ENCODE measurements at regions not wholly inside any gene's neighbourhood (a gene's known extent, or its start where the extent isn't known, plus 50 kb on each side); places are given as distances from the start of the nearest gene placed in this dataset.

DNA sequence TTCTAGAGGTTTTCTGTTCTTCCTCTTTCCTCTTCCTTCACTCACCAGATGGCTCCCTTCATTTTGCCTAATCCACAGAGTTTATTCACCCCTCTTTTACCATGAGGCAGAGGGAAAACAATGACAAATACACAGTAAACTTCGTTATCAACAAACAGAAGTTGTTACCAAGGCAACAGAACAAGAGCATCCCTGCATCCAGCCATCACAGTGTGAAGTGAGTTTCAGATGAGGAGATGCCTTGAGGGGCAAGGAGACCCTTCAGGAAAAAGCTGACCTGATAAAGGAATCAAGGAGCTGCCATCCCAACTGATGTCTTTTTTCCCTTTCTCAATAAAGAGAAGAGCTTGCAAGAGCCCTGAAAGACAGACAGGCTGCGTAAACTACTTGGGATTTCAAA is 195.3 kb downstream of the BRINP2 start:
- Histone ChIP-seq H3K9me3 (replicated peaks) (no peaks in the 10 kb centered on the region), H3K4me1 (replicated peaks) (no peaks in the 10 kb centered on the region), H3K4me3 (no peak overlapping the region), H3K27ac (no peak overlapping the region), H3K36me3 (no peaks in the 10 kb centered on the region), H3K27me3 (replicated peaks) (no peaks in the 10 kb centered on the region)
- no peak for DNase-seq (ENCODE audit: low read depth in 1 of 2, low spot score in 2 of 2)

DNA sequence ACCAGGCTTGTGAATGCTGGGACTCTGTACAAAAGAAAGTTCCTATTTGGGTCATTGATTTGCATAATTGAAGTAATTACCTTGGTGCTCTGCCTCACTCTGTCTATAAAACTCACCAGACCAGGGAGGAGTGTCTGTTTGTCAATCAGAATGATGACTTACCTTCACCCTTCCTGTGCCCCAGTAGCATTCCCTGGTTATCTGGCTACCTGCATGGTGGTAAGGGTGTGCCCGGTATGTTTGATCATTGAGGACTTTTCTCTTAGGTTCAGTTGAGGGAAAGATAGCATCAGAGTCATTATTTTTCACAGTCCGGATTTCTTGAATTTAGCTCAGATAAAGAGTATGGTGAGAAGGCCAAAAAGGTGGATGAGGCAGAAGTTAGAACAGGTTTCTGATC is 190.0 kb downstream of the BRINP2 start:
- Histone ChIP-seq H3K27me3 (replicated peaks) (peaks cover 9% of the 10 kb centered on the region; the same call in 1 of the 2 replicates), H3K36me3 (no peaks in the 10 kb centered on the region), H3K9me3 (replicated peaks) (no peaks in the 10 kb centered on the region), H3K4me1 (replicated peaks) (no peaks in the 10 kb centered on the region), H3K4me3 (no peak overlapping the region), H3K27ac (no peak overlapping the region)
- DNase-seq (ENCODE audit: low read depth in 1 of 2, low spot score in 2 of 2): no peak

DNA sequence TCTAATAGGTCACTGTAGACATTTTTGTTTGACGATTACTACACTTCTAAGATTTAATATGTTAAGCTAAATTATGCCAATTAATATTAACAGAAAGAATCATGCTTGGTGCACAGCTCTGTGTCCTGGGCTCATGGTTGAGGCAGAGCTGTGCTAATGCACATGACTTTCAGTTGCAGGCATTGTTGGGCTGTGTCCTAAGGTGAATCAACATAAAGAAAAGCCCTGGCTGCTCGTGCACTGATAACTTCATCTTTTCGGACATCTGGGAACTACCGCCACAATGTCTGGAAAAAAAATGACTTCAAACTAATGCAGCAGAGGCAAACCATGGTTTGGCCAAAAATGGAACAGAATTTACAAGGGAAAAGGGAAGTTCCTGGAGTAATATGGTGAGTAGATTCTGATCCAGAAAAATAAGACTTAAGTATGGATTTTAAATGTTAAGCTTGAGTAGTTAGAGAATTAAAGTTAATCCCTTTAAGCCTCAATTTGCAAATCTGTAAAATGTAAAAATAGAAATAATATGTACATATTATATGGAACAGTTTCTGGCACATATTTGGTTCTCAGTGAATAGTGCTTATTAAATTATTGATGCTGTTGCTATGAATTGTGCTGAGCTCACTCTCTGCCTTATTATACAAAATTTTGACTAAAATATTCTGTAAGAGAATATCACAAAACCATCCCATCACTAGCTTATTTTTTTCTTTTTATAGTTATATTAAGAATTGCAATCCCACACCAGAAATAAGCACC is 186.1 kb downstream of the BRINP2 start:
- H3K4me3 ChIP-seq: no peak overlapping the region
- peaks cover 9% of the 10 kb centered on the region; the same call in 1 of the 2 replicates for H3K27me3 ChIP-seq (replicated peaks)
- H3K27ac ChIP-seq: no peak overlapping the region
- H3K9me3 ChIP-seq (replicated peaks): no peaks in the 10 kb centered on the region
- no peaks in the 10 kb centered on the region for H3K4me1 ChIP-seq (replicated peaks)
- no peak for DNase-seq (ENCODE audit: low read depth in 1 of 2, low spot score in 2 of 2)
- H3K36me3 ChIP-seq: no peaks in the 10 kb centered on the region

DNA sequence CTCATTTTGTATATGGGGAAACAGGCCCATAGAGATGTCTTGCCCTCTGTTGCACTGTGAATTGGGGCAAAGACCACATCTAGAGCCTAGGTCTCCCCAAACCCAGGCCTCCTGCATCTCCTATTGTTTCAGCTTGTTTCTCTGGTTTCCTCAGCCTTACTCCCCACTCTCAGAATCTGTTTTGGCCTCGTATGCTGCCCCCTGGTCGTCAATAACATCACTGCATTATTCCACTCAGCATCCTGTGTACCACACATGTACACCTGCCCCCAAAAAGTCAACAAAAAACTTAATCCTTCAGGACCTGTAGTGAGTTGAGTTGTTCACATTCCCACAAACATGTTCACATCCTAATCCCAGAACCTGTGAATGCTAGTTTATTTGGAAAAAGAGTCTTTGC is 184.8 kb downstream of the BRINP2 start:
- H3K4me1 ChIP-seq (replicated peaks): no peaks in the 10 kb centered on the region
- no peak overlapping the region for H3K4me3 ChIP-seq
- no peak overlapping the region for H3K27ac ChIP-seq
- H3K36me3 ChIP-seq: no peaks in the 10 kb centered on the region
- no peaks in the 10 kb centered on the region for H3K9me3 ChIP-seq (replicated peaks)
- DNase-seq (ENCODE audit: low read depth in 1 of 2, low spot score in 2 of 2): peak in 1 of 2 experiments; percentile 13
- peaks cover 9% of the 10 kb centered on the region; the same call in 1 of the 2 replicates for H3K27me3 ChIP-seq (replicated peaks)

DNA sequence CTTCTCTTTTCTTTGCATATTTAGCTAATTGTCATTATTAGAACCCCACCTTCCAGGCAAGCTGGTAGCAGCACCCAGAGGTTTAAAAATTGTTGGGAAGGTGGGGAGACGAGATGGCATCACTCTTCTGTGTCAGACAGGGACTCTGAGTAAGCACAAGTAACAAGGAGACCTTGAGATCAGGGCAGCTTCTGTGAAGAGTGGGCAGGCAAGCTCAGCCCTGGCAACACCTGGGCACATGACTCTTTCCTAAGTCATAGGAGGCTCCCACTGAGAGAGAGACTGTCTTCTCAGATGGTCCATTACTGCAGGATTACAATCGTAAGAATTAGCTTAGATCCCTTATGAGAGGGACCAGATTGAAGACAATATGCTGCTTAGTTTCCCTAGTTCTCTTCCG is 183.5 kb downstream of the BRINP2 start:
- H3K36me3 ChIP-seq: no peaks in the 10 kb centered on the region
- DNase-seq (ENCODE audit: low read depth in 1 of 2, low spot score in 2 of 2): no peak
- H3K4me3 ChIP-seq: no peak overlapping the region
- H3K27me3 ChIP-seq (replicated peaks): peaks cover 9% of the 10 kb centered on the region; the same call in 1 of the 2 replicates
- no peak overlapping the region for H3K27ac ChIP-seq
- H3K9me3 ChIP-seq (replicated peaks): no peaks in the 10 kb centered on the region
- H3K4me1 ChIP-seq (replicated peaks): no peaks in the 10 kb centered on the region

DNA sequence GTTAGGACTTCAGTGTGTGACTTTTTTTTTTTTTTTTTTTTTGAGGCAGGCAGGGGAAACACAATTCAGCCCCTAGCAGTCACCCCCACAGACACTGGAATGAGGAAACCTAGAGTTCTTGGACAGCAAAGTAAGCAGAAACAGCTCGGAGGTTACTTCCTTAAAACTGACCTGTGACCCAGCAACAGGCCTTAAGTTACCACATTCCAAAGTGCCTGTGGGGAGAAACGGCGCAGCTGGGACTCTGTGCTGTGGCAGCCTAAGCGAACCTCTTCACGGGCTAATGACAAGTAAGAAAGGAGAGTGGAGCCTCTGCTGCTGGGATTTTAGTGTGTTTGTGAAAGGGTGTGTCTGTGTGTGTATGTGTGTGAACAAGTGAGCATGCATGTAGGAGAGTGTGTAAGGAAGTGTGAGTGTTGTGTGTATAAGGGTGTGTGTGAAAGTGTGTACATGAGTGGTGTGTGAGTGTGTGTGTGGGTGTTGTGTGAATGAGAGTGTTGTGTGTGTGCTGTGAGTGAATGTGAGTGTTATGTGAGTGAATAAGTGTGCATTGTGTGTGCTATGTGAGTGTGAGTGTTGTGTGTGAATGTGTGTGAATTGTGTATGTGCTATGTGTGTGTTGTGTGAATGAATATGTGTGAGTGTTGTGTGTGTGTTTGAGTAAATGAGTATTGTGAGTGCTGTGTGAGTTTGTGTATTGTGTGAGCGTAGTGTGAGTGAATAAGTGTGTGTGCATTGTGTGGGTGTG is 180.8 kb downstream of the BRINP2 start:
- DNase-seq (ENCODE audit: low read depth in 1 of 2, low spot score in 2 of 2): no peak
- Histone ChIP-seq H3K4me3 (no peak overlapping the region), H3K27me3 (replicated peaks) (no peaks in the 10 kb centered on the region), H3K27ac (no peak overlapping the region), H3K9me3 (replicated peaks) (no peaks in the 10 kb centered on the region), H3K4me1 (replicated peaks) (no peaks in the 10 kb centered on the region), H3K36me3 (no peaks in the 10 kb centered on the region)

DNA sequence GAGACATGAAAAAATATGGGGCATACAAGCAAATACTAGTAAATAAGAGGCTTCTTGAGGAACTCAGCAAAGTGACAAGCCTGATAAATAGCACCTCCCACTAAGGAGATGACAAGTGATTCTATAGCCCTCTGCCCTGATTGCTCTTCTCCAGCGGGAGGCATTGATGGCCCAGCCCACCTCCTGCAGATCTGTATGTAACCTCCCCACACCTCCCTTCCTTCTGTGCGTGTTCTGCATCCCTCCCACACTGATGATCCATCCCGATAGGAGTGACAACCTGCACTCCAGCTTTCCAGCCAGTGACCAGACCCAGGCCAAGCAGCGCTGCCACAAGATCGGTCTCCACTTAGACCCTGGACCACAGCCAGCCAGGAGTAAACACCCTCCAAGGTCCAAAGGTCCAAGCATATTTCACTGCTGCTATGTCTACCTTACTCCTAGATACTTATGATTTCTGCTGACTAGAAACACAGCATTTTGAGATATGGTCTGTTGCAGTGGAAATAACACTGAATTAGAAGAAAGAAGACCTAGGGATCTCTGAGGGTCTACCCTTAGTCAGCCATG is 176.1 kb downstream of the BRINP2 start:
- Histone ChIP-seq H3K27ac (no peak overlapping the region), H3K4me3 (no peak overlapping the region), H3K9me3 (replicated peaks) (no peaks in the 10 kb centered on the region), H3K27me3 (replicated peaks) (no peaks in the 10 kb centered on the region; the same call in 1 of the 2 replicates), H3K4me1 (replicated peaks) (no peaks in the 10 kb centered on the region), H3K36me3 (no peaks in the 10 kb centered on the region)
- no peak for DNase-seq (ENCODE audit: low read depth in 1 of 2, low spot score in 2 of 2)

DNA sequence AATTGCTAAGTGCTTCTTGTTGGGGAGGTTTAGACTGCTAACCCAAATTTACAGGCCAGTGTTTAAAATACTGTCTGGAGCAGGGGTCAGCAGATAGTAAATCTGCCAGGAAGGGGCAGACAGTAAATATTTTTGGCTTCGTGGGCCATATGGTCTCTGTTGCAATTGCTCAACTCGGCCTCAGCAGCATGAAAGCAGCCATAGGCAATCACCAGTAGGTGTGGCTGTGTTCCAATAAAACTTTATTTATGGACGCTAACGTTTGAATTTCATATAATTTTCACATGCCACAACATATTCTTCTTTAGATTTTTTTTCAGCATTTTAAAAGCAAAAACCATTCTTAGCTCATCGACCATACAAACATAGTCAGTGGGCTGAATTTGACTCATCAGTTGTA is 172.7 kb downstream of the BRINP2 start:
- no peak for DNase-seq (ENCODE audit: low read depth in 1 of 2, low spot score in 2 of 2)
- no peaks in the 10 kb centered on the region; the same call in 1 of the 2 replicates for H3K27me3 ChIP-seq (replicated peaks)
- no peaks in the 10 kb centered on the region for H3K36me3 ChIP-seq
- H3K4me3 ChIP-seq: no peak overlapping the region
- H3K27ac ChIP-seq: no peak overlapping the region
- no peaks in the 10 kb centered on the region for H3K4me1 ChIP-seq (replicated peaks)
- H3K9me3 ChIP-seq (replicated peaks): no peaks in the 10 kb centered on the region

DNA sequence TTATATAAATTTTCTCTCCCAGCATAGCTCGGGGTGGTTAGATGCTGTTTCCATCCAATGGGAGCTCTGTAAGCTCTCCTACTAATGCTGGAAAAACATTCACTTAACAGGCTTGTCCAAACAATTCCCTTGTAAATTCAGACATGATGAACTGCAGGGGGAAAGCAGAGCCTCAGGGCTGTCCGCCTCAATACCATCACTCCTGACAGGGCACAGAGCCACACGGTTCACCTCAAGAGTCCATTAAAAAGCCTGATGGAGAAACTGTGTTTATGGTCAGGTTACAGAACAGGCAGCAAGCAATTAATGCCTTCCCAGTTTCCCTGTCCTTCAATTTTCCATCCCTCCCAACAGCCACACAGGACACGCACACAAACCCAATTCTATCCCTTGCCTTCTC is 171.0 kb downstream of the BRINP2 start:
- H3K27me3 ChIP-seq (replicated peaks): no peaks in the 10 kb centered on the region; the same call in 1 of the 2 replicates
- no peak overlapping the region for H3K4me3 ChIP-seq
- H3K9me3 ChIP-seq (replicated peaks): no peaks in the 10 kb centered on the region
- no peaks in the 10 kb centered on the region for H3K4me1 ChIP-seq (replicated peaks)
- DNase-seq (ENCODE audit: low read depth in 1 of 2, low spot score in 2 of 2): no peak
- no peak overlapping the region for H3K27ac ChIP-seq
- no peaks in the 10 kb centered on the region for H3K36me3 ChIP-seq

DNA sequence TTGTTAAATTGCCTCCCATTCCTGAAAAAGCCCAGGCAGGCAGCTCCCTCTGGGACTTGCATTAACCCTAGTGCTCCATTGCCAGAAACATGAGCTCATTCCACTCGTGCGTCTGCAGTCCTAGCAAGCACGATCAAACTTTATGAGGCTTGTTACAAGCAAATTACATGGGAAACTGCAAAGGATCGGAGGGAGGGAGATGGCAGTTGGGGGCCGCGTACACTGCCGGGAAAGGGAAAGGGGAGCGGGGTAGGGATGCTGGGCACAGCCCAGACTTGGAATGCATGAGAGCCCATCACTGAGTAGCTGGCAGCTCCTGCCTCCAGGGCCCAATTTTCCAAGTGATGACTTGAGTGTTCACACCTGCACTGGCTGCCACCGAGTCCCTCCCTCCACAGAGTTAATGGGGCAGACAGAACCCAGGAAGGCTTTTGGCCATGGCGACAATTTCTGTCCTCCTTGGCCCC is 169.9 kb downstream of the BRINP2 start:
- H3K4me1 ChIP-seq (replicated peaks): no peaks in the 10 kb centered on the region
- H3K27me3 ChIP-seq (replicated peaks): no peaks in the 10 kb centered on the region; the same call in 1 of the 2 replicates
- H3K9me3 ChIP-seq (replicated peaks): no peaks in the 10 kb centered on the region
- H3K4me3 ChIP-seq: no peak overlapping the region
- H3K27ac ChIP-seq: no peak overlapping the region
- no peaks in the 10 kb centered on the region for H3K36me3 ChIP-seq
- no peak for DNase-seq (ENCODE audit: low read depth in 1 of 2, low spot score in 2 of 2)

DNA sequence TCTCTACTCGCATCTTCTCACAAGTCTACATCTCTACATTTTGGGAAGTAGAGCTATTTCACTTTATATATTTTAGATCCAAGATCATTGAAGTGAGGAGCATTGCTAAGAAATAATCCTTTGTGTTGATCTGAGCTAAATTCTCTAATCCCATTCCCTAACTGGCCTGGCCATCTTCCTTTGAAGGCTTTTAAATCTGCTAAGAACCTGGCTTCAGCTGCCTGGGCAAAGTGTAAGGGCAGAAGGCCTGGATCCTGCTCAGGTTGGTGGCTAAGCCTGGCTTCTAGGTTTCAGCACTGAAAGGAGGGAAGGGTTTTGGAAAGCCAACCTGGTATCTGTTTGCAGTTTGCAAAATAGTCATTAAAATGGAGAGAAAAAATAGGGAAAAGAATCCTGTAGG is 167.6 kb downstream of the BRINP2 start:
- no peak overlapping the region for H3K4me3 ChIP-seq
- no peak overlapping the region for H3K27ac ChIP-seq
- no peaks in the 10 kb centered on the region for H3K27me3 ChIP-seq (replicated peaks)
- DNase-seq (ENCODE audit: low read depth in 1 of 2, low spot score in 2 of 2): no peak
- H3K36me3 ChIP-seq: no peaks in the 10 kb centered on the region
- H3K9me3 ChIP-seq (replicated peaks): no peaks in the 10 kb centered on the region
- no peaks in the 10 kb centered on the region for H3K4me1 ChIP-seq (replicated peaks)

DNA sequence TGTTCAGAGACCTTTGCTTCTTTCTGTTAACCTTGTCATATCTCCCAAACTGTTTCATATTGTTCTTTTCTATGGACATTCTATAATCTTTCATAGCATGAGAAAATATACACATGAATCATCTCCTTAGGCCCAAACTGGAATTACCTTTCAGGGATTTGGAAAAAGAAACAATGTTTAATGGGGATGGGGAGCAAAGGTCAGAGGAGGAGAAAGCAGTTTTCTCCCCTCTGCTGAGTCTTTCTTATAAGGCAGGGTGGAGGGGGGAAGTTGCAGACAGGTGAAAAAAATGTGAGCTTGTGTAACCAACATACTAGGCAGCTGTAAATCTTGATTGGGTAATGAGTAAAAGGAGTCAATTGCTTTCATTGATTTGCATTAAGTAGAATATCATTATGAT is 164.1 kb downstream of the BRINP2 start:
- no peak for DNase-seq (ENCODE audit: low read depth in 1 of 2, low spot score in 2 of 2)
- Histone ChIP-seq H3K36me3 (no peaks in the 10 kb centered on the region), H3K4me3 (no peak overlapping the region), H3K4me1 (replicated peaks) (no peaks in the 10 kb centered on the region), H3K27ac (no peak overlapping the region), H3K9me3 (replicated peaks) (no peaks in the 10 kb centered on the region), H3K27me3 (replicated peaks) (no peaks in the 10 kb centered on the region)

DNA sequence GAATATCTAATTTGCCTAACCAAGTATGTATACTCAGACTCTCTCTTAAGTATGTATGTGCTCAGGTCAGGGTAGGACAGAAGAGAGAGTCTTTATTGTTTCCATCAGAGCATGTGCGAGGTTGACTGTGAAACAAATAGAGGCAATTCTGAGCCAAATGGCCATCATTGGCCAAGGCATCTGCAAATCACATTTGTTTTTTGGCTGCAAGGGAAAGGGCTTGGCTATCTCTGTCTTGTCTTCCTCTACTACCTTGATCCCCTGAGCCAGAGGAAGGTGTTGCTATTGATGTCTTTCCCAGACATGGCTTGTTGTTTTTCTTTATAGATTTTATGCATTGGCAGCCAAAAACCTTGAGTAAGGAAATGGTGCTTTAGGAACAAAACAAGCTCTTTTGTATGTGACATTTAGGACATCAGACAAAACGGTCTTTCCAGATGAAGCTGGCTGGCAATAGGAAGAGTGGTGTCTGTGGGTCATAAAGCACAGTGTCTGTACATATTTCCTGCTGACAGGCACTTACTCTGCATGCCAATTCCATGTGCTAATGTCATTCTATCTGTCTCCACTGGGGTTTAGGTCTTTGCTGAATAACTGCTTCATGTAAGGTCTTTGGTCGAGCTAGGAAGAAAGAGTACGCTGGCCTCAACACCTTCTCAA is 163.3 kb downstream of the BRINP2 start:
- DNase-seq (ENCODE audit: low read depth in 1 of 2, low spot score in 2 of 2): no peak
- H3K27ac ChIP-seq: no peak overlapping the region
- no peaks in the 10 kb centered on the region for H3K4me1 ChIP-seq (replicated peaks)
- H3K9me3 ChIP-seq (replicated peaks): no peaks in the 10 kb centered on the region
- no peak overlapping the region for H3K4me3 ChIP-seq
- H3K27me3 ChIP-seq (replicated peaks): no peaks in the 10 kb centered on the region
- H3K36me3 ChIP-seq: no peaks in the 10 kb centered on the region

All from SJSA1 (cell line).